ENCODE measurements at regions not wholly inside any gene's neighbourhood (a gene's known extent, or its start where the extent isn't known, plus 50 kb on each side); places are given as distances from the start of the nearest gene placed in this dataset.
A peak's percentile ranks its signal among the peaks of the same experiment; 100 is the strongest.

GRCh38 chr4:3384771-3385710, 56.7 kb upstream of the HGFAC start:
- Histone ChIP-seq H3K9me3 (ENCODE audit: control insufficient read depth, low read length) (peaks cover 14% of the 10 kb centered on the region), H3K27me3 (ENCODE audit: control insufficient read depth, insufficient read depth, low read length, poor library complexity, severe bottlenecking) (no peaks in the 10 kb centered on the region), H3K36me3 (ENCODE audit: control insufficient read depth, insufficient read depth, low read length) (no peaks in the 10 kb centered on the region), H3K4me3 (ENCODE audit: low read length) (no peak overlapping the region), H3K4me1 (ENCODE audit: control insufficient read depth, insufficient read depth, low read length) (peaks cover 3% of the 10 kb centered on the region), H3K9ac (ENCODE audit: extremely low read depth, low read length, poor library complexity, severe bottlenecking) (no peak overlapping the region), H3K27ac (ENCODE audit: low read depth, low read length) (no peak overlapping the region)
- peaks cover 16% of the 10 kb centered on the region for H3K9me3 Mint-ChIP-seq
- no peak overlapping the region for H3K27ac Mint-ChIP-seq
- peak; percentile 53 for DNase-seq
- no peaks in the 10 kb centered on the region for H3K27me3 Mint-ChIP-seq (ENCODE audit: insufficient read depth)
- 93 to 94% methylated on average over 29 to 35 of the region's 35 CpGs for WGBS, 2 experiments (ENCODE audit: insufficient coverage in 1 of 2, insufficient read length in 1 of 2)
- H3K36me3 Mint-ChIP-seq (ENCODE audit: low read depth) = peaks cover 13% of the 10 kb centered on the region
- H3K4me3 Mint-ChIP-seq = no peak overlapping the region
- TF ChIP-seq CTCF (conservative IDR thresholded peaks at IDR 0.05) = no peak
- H3K4me1 Mint-ChIP-seq = peaks cover 25% of the 10 kb centered on the region

- no peaks in the 10 kb centered on the region for H3K36me3 ChIP-seq (ENCODE audit: control insufficient read depth, insufficient read depth, low read length)
- H3K9me3 ChIP-seq (ENCODE audit: control insufficient read depth, low read length) = peaks cover 6% of the 10 kb centered on the region
- H3K4me1 ChIP-seq (ENCODE audit: control insufficient read depth, insufficient read depth, low read length) = peaks cover 7% of the 10 kb centered on the region
- no peak for TF ChIP-seq CTCF (conservative IDR thresholded peaks at IDR 0.05)
- 93 to 99% methylated on average over 16 to 21 of the region's 21 CpGs for WGBS, 2 experiments (ENCODE audit: insufficient coverage in 1 of 2, insufficient read length in 1 of 2)
- H3K36me3 Mint-ChIP-seq (ENCODE audit: low read depth) = peaks cover 8% of the 10 kb centered on the region
- H3K9me3 Mint-ChIP-seq = peaks cover 8% of the 10 kb centered on the region
- peaks cover 31% of the 10 kb centered on the region for H3K4me1 Mint-ChIP-seq
- no peak overlapping the region for H3K4me3 ChIP-seq (ENCODE audit: low read length)
- no peak overlapping the region for H3K4me3 Mint-ChIP-seq
- no peak overlapping the region for H3K9ac ChIP-seq (ENCODE audit: extremely low read depth, low read length, poor library complexity, severe bottlenecking)
- no peak overlapping the region for H3K27ac ChIP-seq (ENCODE audit: low read depth, low read length)
- DNase-seq = peak; percentile 41
- H3K27me3 Mint-ChIP-seq (ENCODE audit: insufficient read depth) = no peaks in the 10 kb centered on the region
- no peaks in the 10 kb centered on the region for H3K27me3 ChIP-seq (ENCODE audit: control insufficient read depth, insufficient read depth, low read length, poor library complexity, severe bottlenecking)
- peak overlapping the region; percentile 24 for H3K27ac Mint-ChIP-seq
Measured at GRCh38 chr4:3385711-3386420, 55.9 kb upstream of the HGFAC start.

- Histone ChIP-seq H3K9ac (ENCODE audit: extremely low read depth, low read length, poor library complexity, severe bottlenecking) (no peak overlapping the region), H3K4me1 (ENCODE audit: control insufficient read depth, insufficient read depth, low read length) (peaks cover 7% of the 10 kb centered on the region), H3K4me3 (ENCODE audit: low read length) (no peak overlapping the region), H3K27me3 (ENCODE audit: control insufficient read depth, insufficient read depth, low read length, poor library complexity, severe bottlenecking) (no peaks in the 10 kb centered on the region), H3K27ac (ENCODE audit: low read depth, low read length) (no peak overlapping the region), H3K36me3 (ENCODE audit: control insufficient read depth, insufficient read depth, low read length) (no peaks in the 10 kb centered on the region), H3K9me3 (ENCODE audit: control insufficient read depth, low read length) (no peaks in the 10 kb centered on the region)
- Mint-ChIP-seq H3K4me3 (no peak overlapping the region), H3K9me3 (peaks cover 1% of the 10 kb centered on the region), H3K27me3 (ENCODE audit: insufficient read depth) (no peaks in the 10 kb centered on the region), H3K36me3 (ENCODE audit: low read depth) (peaks cover 1% of the 10 kb centered on the region), H3K27ac (no peak overlapping the region), H3K4me1 (peaks cover 31% of the 10 kb centered on the region)
- no peak for TF ChIP-seq CTCF (conservative IDR thresholded peaks at IDR 0.05)
- WGBS, 2 experiments (ENCODE audit: insufficient coverage in 1 of 2, insufficient read length in 1 of 2) = 90 to 92% methylated on average over 7 to 9 of the region's 9 CpGs
- no peak for DNase-seq
Measured at GRCh38 chr4:3386526-3386925, 55.2 kb upstream of the HGFAC start.
